ENCODE measurements at regions not wholly inside any gene's neighbourhood (a gene's known extent, or its start where the extent isn't known, plus 50 kb on each side); places are given as distances from the start of the nearest gene placed in this dataset.
"Not testable (repeated sequence)": the region's sequence is repeated elsewhere in the genome, so short reads cannot be mapped to it uniquely, and the experiment has no call there.

- no peak for DNase-seq
Observed at GRCh38 chr9:27828908-27829307, 255.6 kb upstream of the C9orf72 start.

- DNase-seq: peak; percentile 42
Observed at GRCh38 chr9:27829621-27830020, 256.3 kb upstream of the C9orf72 start.

GRCh38 chr9:27832108-27832507 is 258.8 kb upstream of the C9orf72 start:
- DNase-seq: not testable (repeated sequence)

DNA sequence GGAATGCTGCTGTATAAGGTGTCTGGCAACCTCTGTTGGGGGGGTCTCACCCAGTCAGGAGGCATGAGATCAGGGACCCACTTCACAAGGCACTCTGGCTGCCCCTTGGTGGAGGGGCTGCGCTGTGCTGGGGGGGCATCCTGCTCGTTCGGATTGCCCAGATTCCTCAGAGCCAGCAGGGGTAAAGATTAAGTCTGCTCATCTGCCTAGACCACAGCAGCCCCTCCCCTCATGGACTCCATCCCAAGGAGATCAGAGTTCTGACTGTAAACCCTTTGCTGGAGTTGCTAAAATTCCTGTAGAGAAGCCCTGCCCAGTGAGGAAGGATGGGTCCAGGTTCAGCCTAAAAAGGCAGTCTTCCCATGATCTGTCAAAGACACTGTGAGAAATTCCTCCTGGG is 262.0 kb upstream of the C9orf72 start:
- DNase-seq: peak; percentile 74

- DNase-seq: peak; percentile 97
Observed at GRCh38 chr9:27835746-27836145, 262.5 kb upstream of the C9orf72 start.

DNA sequence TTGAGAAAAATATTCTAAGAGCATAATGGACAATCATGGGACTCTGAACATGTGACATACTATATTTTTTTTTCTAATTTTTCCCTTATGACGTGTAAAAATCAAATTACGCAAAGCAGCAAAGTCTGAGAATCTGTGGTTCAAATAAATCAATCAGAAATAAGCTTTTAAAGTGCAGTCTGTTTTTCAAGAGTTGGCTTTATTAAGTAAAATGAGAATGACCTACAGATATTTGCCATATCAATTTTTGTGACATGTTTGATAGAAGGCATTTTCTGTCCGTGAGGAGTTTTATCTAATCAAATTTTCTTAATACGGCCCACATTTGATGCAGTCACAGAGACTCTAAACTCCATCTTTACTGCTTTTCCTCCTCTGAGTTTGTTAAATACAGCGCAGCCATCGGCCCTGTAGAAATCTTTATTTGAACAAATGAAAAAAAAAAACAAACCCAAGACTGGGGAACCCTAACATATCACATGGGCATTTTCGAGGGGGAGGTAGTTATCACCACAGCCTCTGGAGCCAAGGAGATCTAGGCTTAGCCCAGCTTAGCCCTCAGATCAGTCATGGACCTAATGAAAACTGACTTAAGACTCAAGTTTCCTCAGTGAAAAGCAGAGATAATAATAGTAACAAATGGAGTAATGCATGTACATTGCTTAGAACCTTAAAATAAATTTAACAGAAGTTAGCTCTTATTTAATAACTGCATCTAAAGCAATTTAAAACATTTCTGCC is 263.6 kb upstream of the C9orf72 start:
- peak; percentile 80 for DNase-seq

- DNase-seq: no peak
Observed at GRCh38 chr9:27838876-27839275, 265.6 kb upstream of the C9orf72 start.

DNA sequence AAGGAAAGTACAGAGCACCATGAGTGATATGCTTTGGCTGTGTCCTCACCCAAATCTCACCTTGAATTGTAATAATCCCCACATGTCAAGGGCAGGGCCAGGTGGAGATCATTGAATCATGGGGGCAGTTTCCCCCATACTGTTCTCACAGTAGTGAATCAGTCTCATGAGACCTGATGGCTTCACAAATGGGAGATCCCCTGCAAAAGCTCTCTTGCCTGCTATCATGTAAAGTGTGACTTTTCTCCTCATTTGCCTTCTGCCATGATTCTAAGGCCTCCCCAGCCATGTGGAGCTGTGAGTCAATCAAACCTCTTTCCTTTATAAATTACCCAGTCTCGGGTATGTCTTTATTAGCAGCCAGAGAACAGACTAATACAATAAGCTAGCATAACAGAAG is 266.5 kb upstream of the C9orf72 start:
- not testable (repeated sequence) for DNase-seq

GRCh38 chr9:27844797-27845196 is 271.5 kb upstream of the C9orf72 start:
- no peak for DNase-seq

DNA sequence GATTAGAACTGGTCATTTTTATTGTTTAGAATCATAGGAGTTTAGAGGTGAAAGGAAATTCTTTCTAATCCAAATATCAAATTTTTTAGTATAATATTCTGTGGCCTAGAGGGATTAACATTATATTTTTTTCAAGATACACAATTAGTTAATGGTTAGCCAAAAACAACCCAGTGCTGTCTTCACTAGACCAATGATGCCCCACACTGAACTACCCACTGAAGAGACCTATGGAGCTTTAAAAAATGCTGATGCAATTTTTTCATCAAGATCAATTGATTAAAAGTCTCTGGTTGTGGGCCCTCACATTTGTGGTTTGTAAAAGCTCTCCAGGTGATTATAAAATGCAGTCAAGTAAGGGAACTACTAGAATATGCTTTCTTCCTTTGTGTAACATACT is 274.1 kb upstream of the C9orf72 start:
- DNase-seq: no peak

DNA sequence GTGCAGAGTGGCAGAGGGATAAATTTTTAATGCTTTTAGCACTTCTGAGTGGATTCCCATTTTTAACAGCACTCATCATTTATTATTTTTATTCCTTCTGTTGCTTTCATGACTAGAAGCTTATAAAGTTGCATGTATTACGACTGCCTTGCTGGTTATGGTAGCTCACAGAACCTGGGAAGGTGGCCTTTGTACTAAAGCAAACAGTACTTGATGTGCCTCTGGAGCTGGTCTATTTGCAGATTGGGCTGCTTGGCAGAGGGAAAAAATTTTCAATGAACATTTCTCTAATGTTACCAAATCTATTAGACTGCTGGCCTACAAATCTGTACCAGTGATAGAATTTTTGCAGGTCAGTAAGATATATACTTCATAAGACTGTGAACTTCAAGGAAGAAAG is 274.5 kb upstream of the C9orf72 start:
- DNase-seq: no peak

DNA sequence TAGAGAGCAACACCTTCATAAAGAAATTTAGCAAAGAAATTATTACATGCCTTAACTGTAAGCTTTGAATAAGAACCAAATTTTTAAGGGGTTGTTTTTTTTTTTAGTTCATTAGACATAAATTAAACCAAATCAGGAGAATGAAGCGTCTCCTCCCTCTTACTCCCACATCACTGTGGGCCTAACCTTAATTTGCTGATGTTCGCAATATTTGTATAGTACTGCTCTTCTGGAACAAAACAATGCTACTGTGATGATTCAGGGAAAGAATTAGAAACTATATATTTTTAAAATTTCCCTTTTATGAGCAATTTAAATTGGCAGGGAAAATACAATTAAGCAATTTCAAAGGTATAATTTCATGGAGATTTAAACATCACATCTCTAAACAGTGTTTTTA is 275.0 kb upstream of the C9orf72 start:
- no peak for DNase-seq

DNA sequence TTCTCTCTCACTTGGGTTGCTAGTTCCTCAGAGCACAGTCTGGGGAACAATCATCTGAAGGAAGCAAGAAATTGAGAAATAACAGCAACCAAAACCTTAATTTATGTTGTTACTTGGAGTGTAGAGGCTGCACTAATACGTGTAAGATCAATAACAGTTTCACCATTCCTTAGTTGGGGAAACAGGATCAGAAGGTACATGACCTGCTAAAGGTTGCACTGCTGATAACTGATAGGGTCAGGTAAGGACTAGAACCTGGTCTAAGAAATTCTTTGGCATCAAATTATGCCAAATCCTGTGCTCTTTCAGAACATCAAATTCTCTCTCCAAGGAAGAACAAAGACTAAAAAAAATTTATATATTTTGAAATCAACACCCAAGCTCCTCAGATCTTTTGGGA is 278.6 kb upstream of the C9orf72 start:
- DNase-seq: no peak

DNA sequence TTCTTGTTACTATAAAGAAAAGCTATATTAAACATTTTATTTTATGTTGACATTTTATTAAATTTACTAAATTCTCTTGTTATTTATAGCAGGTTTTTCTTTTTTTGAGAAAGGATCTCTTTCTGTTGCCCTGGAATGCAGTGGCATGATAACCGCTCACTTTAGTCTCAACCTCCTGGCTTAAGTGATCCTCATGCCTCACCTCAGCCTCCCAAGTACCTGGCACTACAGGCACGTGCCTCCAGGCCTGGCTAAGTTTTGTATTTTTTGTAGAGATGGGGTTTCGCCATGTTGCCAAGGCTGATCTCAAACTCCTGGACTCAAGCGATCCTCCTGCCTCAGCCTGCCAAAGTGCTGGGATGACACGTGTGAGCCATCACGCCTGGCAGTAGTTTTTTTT is 280.2 kb upstream of the C9orf72 start:
- no peak for DNase-seq

GRCh38 chr9:27856054-27856453 is 282.8 kb upstream of the C9orf72 start:
- DNase-seq: no peak

DNA sequence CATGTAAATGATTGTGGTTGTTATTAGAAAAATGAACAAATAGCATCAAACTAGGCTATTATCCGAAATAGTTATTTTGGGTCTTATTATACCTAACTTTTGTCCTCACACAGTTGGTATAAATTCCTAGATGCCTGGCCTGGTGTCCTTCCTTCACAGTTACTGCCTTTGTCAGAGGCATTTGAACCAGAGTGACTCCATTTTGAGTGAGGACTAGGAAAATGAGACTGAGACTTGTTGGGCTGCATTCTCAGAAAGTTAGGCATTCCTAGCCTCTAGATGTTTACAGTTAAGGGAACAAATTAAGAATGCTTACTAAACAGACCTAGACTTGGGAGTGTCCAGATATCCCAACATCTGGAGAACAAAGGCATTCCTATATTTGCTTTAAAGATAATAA is 283.5 kb upstream of the C9orf72 start:
- no peak for DNase-seq

- no peak for DNase-seq
Observed at GRCh38 chr9:27861887-27862286, 288.6 kb upstream of the C9orf72 start.

- peak; percentile 81 for DNase-seq
Observed at GRCh38 chr9:27864644-27865438, 291.6 kb upstream of the C9orf72 start.

DNA sequence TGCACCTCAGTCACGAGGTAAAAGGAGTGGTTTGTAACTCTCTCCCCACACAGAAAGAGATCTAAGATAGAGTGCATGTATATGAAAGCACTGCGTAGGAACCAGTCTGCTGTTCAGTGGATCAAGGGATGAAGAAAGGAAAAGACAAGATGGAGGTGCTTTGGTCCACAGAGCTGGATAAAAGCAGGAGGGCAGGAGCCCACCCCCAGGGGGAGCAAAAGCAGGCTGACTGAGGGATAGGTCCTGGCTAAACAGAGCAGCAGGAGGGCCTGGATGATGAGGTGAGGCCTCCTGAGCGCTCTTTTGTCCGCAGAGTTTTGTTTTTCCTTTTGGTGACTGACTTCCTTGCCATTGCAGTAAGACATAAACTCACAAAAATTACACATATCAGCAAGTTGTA is 293.5 kb upstream of the C9orf72 start:
- DNase-seq: no peak

DNA sequence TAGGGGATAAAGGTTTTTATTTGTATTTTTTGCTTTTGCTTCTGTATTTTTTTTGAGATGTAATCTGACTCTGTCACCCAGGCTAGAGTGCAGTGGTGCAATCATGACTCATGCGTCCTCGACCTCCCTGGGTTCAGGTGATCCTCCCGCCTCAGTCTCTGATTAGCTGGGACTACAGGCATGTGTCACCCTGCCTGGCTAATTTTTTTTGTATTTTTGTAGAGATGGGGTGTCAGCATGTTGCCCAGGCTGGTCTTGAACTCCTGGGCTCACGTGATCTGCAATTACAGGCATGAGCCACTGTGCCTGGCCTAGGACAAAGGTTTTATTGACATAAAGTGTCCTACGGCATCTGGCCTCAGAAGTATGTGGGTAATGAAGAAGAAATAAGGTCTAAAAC is 297.1 kb upstream of the C9orf72 start:
- DNase-seq: no peak

DNA sequence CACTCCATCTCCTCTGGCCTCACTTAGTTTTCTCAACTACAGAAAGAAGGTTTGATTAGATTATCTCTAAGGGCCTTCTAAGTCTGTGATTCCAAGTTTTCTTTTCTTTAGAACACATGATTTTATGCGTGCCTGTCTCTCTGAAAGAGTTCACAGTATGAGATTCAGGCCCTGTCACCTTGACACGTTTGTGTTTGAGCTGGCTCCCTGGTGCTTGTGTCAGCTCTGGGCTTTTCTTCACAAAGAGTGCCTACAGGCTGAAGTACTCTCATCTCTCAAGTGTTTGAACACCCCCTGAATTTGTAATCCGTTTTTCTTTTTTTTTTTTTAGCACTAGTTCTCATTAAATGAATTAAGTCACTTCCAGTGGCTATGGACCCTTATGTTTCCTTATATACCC is 306.9 kb upstream of the C9orf72 start:
- peak; percentile 26 for DNase-seq

DNA sequence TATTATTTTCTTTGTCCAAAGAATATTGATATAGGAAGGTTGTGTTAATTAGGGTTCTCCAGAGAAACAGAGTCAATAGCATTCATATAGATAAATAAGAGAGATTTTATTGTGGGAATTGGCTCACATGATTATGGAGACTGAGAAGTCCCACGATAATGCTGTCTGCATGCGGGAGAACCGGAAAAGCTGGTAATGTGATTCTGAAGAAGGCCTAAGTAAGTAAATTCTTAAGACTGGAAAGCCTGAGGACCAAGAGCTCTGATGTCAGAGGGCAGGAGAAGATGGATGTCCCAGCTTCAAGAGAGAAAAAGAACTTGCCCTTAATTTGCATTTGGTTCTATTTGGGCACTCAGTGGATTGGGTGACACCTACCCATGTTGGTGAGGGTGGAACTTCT is 307.4 kb upstream of the C9orf72 start:
- no peak for DNase-seq

GRCh38 chr9:27888661-27889295 is 315.5 kb upstream of the C9orf72 start:
- peak; percentile 34 for DNase-seq

DNA sequence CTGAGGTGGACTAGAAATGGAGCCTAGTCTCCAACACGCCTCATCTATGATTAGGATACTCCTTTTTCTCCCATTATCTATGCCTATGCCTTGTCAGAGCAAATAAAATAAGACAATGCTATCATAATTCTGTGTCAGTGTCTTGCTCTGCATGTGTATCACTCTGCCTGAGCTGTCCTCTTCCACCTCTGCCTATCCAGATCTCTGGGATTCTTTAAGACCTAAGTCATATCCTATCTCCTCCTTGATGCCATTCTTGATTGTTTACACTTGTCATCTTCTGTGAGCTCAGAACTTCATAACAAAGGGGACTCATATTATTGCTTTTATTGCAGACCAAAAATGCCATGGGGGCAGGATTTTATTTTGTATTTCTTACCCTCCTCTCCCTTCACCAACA is 351.2 kb upstream of the C9orf72 start:
- DNase-seq: peak; percentile 9

All from NCI-H82 (cell line).